OCI-LY3 (cell line): ENCODE measurements at regions not wholly inside any gene's neighbourhood (a gene's known extent, or its start where the extent isn't known, plus 50 kb on each side); places are given as distances from the start of the nearest gene placed in this dataset.

Experiments used
- CTCF ChIP-seq: fragments of 200-600, 300-600 bp; sonication (generic); IDR thresholded peaks from 2 replicates; pipeline ENCODE4 v1.5.1; 2014; ENCODE audit warnings: antibody characterized with exemption, low read length, low read depth
- EZH2phosphoT487 ChIP-seq: fragments of 200-600 bp; shearing (Covaris generic); IDR thresholded peaks from 2 replicates; pipeline ENCODE4 v1.6.1; 2018; ENCODE audit warnings: antibody characterized with exemption, mixed run types, low read depth

GRCh38 chr16:9258423-9259051 lies 167.1 kb downstream of the HAPSTR1 start:
- TF ChIP-seq CTCF (peak; percentile 88), EZH2phosphoT487 (no peak)
